Transverse colon (tissue), 3 donors: ENCODE measurements at regions not wholly inside any gene's neighbourhood (a gene's known extent, or its start where the extent isn't known, plus 50 kb on each side); places are given as distances from the start of the nearest gene placed in this dataset.

Experiments used
- POLR2A ChIP-seq: fragments of 450-650 bp; IDR thresholded peaks from one replicate; pipeline ENCODE4 v1.6.1; 2016; ENCODE audit warnings: antibody characterized with exemption, mild to moderate bottlenecking, moderate library complexity
- TF ChIP-seq, protein P1 (sequence below), 5 experiments: fragments of 200-600 bp in 3 of 5; fragments of 450-650 bp in 2 of 5; sonication (generic) in 3 of 5; IDR thresholded peaks; 1 replicate in 2 of 5; 2 replicates in 3 of 5; pipeline ENCODE4 v1.5.1; 2016 to 2017; ENCODE audit warnings: antibody characterized with exemption in 5 of 5, inconsistent platforms in 3 of 5, mild to moderate bottlenecking in 2 of 5, moderate library complexity in 1 of 5

DNA sequence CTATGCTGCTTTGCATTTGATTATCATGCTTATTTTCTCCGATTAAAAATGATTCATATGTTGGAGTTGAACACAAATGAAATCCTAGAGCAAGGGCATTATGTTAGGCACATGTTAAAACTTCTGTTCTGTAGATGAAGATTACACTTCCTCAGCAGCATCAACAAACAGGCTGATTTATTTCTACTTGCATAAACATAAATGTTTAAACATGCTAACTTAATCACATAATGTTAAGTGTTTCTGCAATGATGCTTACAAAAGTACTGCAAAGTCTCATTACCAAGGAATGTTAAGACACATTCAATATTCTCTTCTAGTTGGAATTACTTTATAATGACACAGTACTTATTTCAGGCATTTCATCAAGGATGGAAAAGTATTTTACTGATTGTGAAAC is 770.8 kb downstream of the ANKRD7 start:
- TF ChIP-seq, protein P1, sequence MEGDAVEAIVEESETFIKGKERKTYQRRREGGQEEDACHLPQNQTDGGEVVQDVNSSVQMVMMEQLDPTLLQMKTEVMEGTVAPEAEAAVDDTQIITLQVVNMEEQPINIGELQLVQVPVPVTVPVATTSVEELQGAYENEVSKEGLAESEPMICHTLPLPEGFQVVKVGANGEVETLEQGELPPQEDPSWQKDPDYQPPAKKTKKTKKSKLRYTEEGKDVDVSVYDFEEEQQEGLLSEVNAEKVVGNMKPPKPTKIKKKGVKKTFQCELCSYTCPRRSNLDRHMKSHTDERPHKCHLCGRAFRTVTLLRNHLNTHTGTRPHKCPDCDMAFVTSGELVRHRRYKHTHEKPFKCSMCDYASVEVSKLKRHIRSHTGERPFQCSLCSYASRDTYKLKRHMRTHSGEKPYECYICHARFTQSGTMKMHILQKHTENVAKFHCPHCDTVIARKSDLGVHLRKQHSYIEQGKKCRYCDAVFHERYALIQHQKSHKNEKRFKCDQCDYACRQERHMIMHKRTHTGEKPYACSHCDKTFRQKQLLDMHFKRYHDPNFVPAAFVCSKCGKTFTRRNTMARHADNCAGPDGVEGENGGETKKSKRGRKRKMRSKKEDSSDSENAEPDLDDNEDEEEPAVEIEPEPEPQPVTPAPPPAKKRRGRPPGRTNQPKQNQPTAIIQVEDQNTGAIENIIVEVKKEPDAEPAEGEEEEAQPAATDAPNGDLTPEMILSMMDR (IDR thresholded peaks at IDR 0.05), result no peak
- TF ChIP-seq POLR2A, result no peak
